Adrenal gland (tissue), 9 donors: ENCODE measurements at regions not wholly inside any gene's neighbourhood (a gene's known extent, or its start where the extent isn't known, plus 50 kb on each side); places are given as distances from the start of the nearest gene placed in this dataset.

Experiments used
- DNase-seq, 7 donors: peaks; one replicate each; pipeline ENCODE4 v3.0.0-alpha.2; 2019 to 2020
- H3K27ac ChIP-seq, 5 donors: fragments of 200-600 bp; sonication (generic) in 4 of 5; 1 replicate in 3 of 5; 2 replicates in 2 of 5; pipeline versions ENCODE4 v1.5.1 to v1.8.0; 2016 to 2020; ENCODE audit warnings: mild to moderate bottlenecking in 1 of 5
- H3K27me3 ChIP-seq: fragments of 200-600 bp; 2 replicates; pipeline ENCODE4 v1.8.0; 2021
- H3K36me3 ChIP-seq, 2 donors: fragments of 200-600 bp; replicated peaks in 1 of 2; 1 replicate in 1 of 2; 2 replicates in 1 of 2; pipeline versions ENCODE4 v1.5.1 to v1.8.0; 2018 to 2022
- H3K4me1 ChIP-seq, 2 donors: fragments of 200-600 bp; replicated peaks in 1 of 2; 1 replicate in 1 of 2; 2 replicates in 1 of 2; pipeline versions ENCODE4 v1.5.1 to v1.8.0; 2018 to 2021
- H3K4me3 ChIP-seq, 4 donors: fragments of 200-600 bp; sonication (generic) in 3 of 4; one replicate each; pipeline ENCODE4 v1.5.1; 2016 to 2018
- H3K9me3 ChIP-seq, 3 donors: fragments of 200-600 bp; sonication (generic) in 1 of 3; replicated peaks in 1 of 3; 1 replicate in 2 of 3; 2 replicates in 1 of 3; pipeline versions ENCODE4 v1.5.1 to v1.8.0; 2016 to 2021
- CTCF ChIP-seq, 6 experiments: fragments of 450-650 bp in 4 of 6; fragments of 200-600 bp in 2 of 6; sonication (generic) in 1 of 6; IDR thresholded peaks; 1 replicate in 5 of 6; 2 replicates in 1 of 6; pipeline versions ENCODE4 v1.5.1 to v1.8.0; 2016 to 2021; ENCODE audit warnings: antibody characterized with exemption in 6 of 6, mild to moderate bottlenecking in 2 of 6, moderate library complexity in 1 of 6
- POLR2A ChIP-seq, 2 donors: fragments of 450-650 bp; IDR thresholded peaks; one replicate each; pipeline ENCODE4 v1.6.1; 2017; ENCODE audit warnings: antibody characterized with exemption in 2 of 2, mild to moderate bottlenecking in 2 of 2, moderate library complexity in 1 of 2
- WGBS, 4 donors: extraction: QIAGEN DNeasy Blood & Tissue Kit in 2 of 4; methylation state at CpG; one replicate each; pipeline versions ENCODE4 v1.1.5 to v1.1.7; 2013 to 2017; 5-methylcytosine and 5-hydroxymethylcytosine counted together
- intact Hi-C, 2 donors: fragments of 100-400 bp; cut with DNase I; formaldehyde crosslinking; loops; one replicate each; pipeline versions ENCODE4 v1.14.1 to v1.15.0; 2022 to 2023
- donor health status: healthy with polysubstance abuse.
- donor health status: Bipolar disorder and iron deficiency.
- donor health status: DM: yes; HTN: yes; CAD: no.
- donor health status: DM: no; HTN: no; CAD: no.
- donor health status: DM: no; HTN: no; CAD: no.

DNA sequence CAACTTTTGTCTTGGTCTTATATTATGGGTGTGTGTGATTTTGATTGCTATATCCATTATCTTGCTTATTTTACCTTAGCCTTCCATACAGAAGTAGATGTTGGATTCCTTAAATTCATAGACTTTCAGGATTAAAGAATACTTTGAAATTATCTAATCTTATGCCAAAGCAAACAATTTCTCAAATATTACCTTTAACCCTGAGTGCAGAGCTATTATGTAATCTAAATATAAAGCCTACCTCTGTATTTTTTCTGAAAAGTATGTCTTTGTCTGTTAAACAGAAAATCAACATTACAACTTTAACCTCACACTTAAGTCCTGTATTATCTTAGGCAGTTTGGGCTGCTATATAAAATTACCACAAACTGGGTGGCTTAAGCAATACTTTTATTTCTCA lies 782.5 kb downstream of the STIM2 start:
- TF ChIP-seq POLR2A (IDR thresholded peaks at IDR 0.05) (no peak), CTCF (IDR thresholded peaks at IDR 0.05) (no peak)
- H3K4me1 ChIP-seq: no peaks in the 10 kb centered on the region
- intact Hi-C loops: no loop called here
- H3K4me3 ChIP-seq: no peak overlapping the region
- no peaks in the 10 kb centered on the region for H3K9me3 ChIP-seq
- no peaks in the 10 kb centered on the region for H3K36me3 ChIP-seq
- no peak overlapping the region for H3K27ac ChIP-seq
- no peak for DNase-seq
- no peaks in the 10 kb centered on the region for H3K27me3 ChIP-seq

DNA sequence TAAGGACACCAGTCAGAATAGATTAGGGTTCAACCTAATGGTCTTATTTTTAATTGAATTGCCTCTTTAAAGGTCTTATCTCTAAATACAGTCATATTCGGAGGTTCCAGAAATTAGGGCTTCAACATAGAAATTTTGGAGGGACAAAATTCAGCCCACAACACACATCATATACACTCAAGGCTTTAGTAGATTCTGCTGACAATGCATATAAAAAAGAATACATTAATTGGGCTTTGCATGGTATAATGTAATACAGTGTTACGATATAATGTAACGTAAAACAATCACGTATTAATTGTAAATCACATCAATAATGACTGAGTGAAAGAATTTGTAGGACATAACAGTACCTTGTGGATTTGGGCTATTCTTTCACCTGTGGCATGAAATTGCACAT lies 787.8 kb downstream of the STIM2 start:
- Histone ChIP-seq H3K4me3 (no peak overlapping the region), H3K4me1 (no peaks in the 10 kb centered on the region), H3K27ac (no peak overlapping the region), H3K27me3 (no peaks in the 10 kb centered on the region), H3K36me3 (no peaks in the 10 kb centered on the region), H3K9me3 (no peaks in the 10 kb centered on the region)
- TF ChIP-seq POLR2A (IDR thresholded peaks at IDR 0.05) (no peak), CTCF (IDR thresholded peaks at IDR 0.05) (no peak)
- WGBS, 4 donors: 79 to 91% (median 86%) methylated on average over 4 of the region's 4 CpGs
- no peak for DNase-seq
- intact Hi-C loops: no loop called here

GRCh38 chr4:27662426-27662825 lies 801.8 kb downstream of the STIM2 start:
- DNase-seq: no peak
- no peak for TF ChIP-seq CTCF (IDR thresholded peaks at IDR 0.05)
- TF ChIP-seq POLR2A (IDR thresholded peaks at IDR 0.05): no peak
- no peaks in the 10 kb centered on the region for H3K4me1 ChIP-seq
- intact Hi-C loops: no loop called here
- no peaks in the 10 kb centered on the region for H3K27me3 ChIP-seq
- WGBS, 4 donors: 58 to 65% (median 60%) methylated on average over 3 of the region's 3 CpGs
- H3K36me3 ChIP-seq: no peaks in the 10 kb centered on the region
- H3K9me3 ChIP-seq: no peaks in the 10 kb centered on the region
- no peak overlapping the region for H3K27ac ChIP-seq
- no peak overlapping the region for H3K4me3 ChIP-seq

GRCh38 chr4:27666943-27667342 lies 806.3 kb downstream of the STIM2 start:
- WGBS, 4 donors: 50 to 64% (median 54%) methylated on average over 3 of the region's 3 CpGs

More at GRCh38 chr4:27666943-27667342, 806.3 kb downstream of the STIM2 start:
- no peaks in the 10 kb centered on the region for H3K36me3 ChIP-seq
- H3K4me1 ChIP-seq: no peaks in the 10 kb centered on the region
- TF ChIP-seq POLR2A (IDR thresholded peaks at IDR 0.05) (no peak), CTCF (IDR thresholded peaks at IDR 0.05) (no peak)
- H3K27ac ChIP-seq: no peak overlapping the region
- H3K9me3 ChIP-seq: no peaks in the 10 kb centered on the region
- no peaks in the 10 kb centered on the region for H3K27me3 ChIP-seq
- intact Hi-C loops: no loop called here
- H3K4me3 ChIP-seq: no peak overlapping the region
- DNase-seq: no peak
